HepG2 (cell line): ENCODE measurements at regions not wholly inside any gene's neighbourhood (a gene's known extent, or its start where the extent isn't known, plus 50 kb on each side); places are given as distances from the start of the nearest gene placed in this dataset.

Experiments used
- ATAC-seq: fragments of 200-7000 bp; cut with Tn5 transposase; 3 replicates; pipeline ENCODE4 v1.9.1; 2020; ENCODE audit warnings: mild to moderate bottlenecking, moderate library complexity
- BruUV-seq: library from RNA; stranded (reverse); fragments of 400-500 nt; replicated peaks from 2 replicates; lab custom pipeline; 2021; lab: Mats Ljungman, UMichigan
- CTCF ChIA-PET: fragments of 300-600 bp; formaldehyde crosslinking; extraction: SDS; loops from one replicate; lab custom pipeline; 2021; ENCODE audit warnings: low total read pairs, inconsistent platforms, low intra/inter-chr PET ratio; lab: Yijun Ruan, JAX
- POLR2A ChIA-PET: fragments of 350-600 bp; sonication (Branson Sonifier 250); formaldehyde crosslinking; loops from one replicate; lab custom pipeline; 2020; ENCODE audit warnings: antibody characterized with exemption, inconsistent platforms; lab: Yijun Ruan, JAX
- DNase-seq: peaks from one replicate; pipeline ENCODE4 v3.0.0-alpha.2; 2015; ENCODE audit warnings: low spot score
- FAIRE-seq: peaks from 3 replicates; lab custom pipeline; 2011; peaks lifted over from hg19 to GRCh38; lab: Jason Lieb, UNC
- H2AFZ ChIP-seq: one replicate; pipeline ENCODE4 v1.6.1; 2011; ENCODE audit warnings: low read length, inconsistent platforms
- H3K27ac ChIP-seq: fragments of 300-600 bp; 3 replicates; pipeline ENCODE4 v1.8.0; 2011; ENCODE audit warnings: mixed run types, mild to moderate bottlenecking, mixed read lengths, low read length, inconsistent platforms; ENCODE audit not compliant: insufficient read depth; ENCODE audit errors: extremely low read length
- H3K27me3 ChIP-seq, 2 experiments: fragments of 200-600 bp in 1 of 2; 2 replicates in 1 of 2; 3 replicates in 1 of 2; pipeline versions ENCODE4 v1.6.0 to v1.8.0; 2011; ENCODE audit warnings: low read length in 2 of 2, mild to moderate bottlenecking in 2 of 2, moderate library complexity in 2 of 2, inconsistent platforms in 1 of 2; ENCODE audit not compliant: insufficient read depth in 2 of 2, control insufficient read depth in 1 of 2
- H3K36me3 ChIP-seq, 2 experiments: fragments of 200-600 bp in 1 of 2; replicated peaks in 1 of 2; 2 replicates in 1 of 2; 3 replicates in 1 of 2; pipeline versions ENCODE4 v1.5.1 to v1.8.0; 2011; ENCODE audit warnings: low read length in 2 of 2, inconsistent platforms in 1 of 2; ENCODE audit not compliant: insufficient read depth in 2 of 2, control insufficient read depth in 1 of 2
- H3K4me1 ChIP-seq: 2 replicates; pipeline ENCODE4 v1.5.1; 2012; ENCODE audit warnings: low read length, inconsistent platforms; ENCODE audit not compliant: insufficient read depth
- H3K4me2 ChIP-seq: 2 replicates; pipeline ENCODE4 v1.6.0; 2011; ENCODE audit warnings: low read depth, low read length, inconsistent platforms
- H3K4me3 ChIP-seq, 3 experiments: fragments of 200-600 bp in 1 of 3; sonication (generic), shearing (Covaris generic) in 1 of 3; replicated peaks in 1 of 3; 2 replicates each; pipeline ENCODE4 v1.5.1; 2011 to 2016; ENCODE audit warnings: low read length in 3 of 3, inconsistent platforms in 2 of 3, low read depth in 2 of 3, mild to moderate bottlenecking in 2 of 3, control low read depth in 1 of 3, mixed read lengths in 1 of 3; ENCODE audit not compliant: insufficient read depth in 1 of 3
- H3K79me2 ChIP-seq: one replicate; pipeline ENCODE4 v1.6.1; 2011; ENCODE audit warnings: low read length, inconsistent platforms; ENCODE audit not compliant: insufficient read depth
- H3K9ac ChIP-seq: 2 replicates; pipeline ENCODE4 v1.6.0; 2011; ENCODE audit warnings: mild to moderate bottlenecking, low read depth, low read length, inconsistent platforms; ENCODE audit not compliant: insufficient read depth
- H3K9me3 ChIP-seq: 2 replicates; pipeline ENCODE4 v1.5.1; 2012; ENCODE audit warnings: mild to moderate bottlenecking, low read length
- H4K20me1 ChIP-seq: 2 replicates; pipeline ENCODE4 v1.6.0; 2011; ENCODE audit warnings: inconsistent platforms, mild to moderate bottlenecking, low read length, moderate library complexity; ENCODE audit not compliant: insufficient read depth
- GABPA ChIP-seq, 2 experiments: IDR thresholded peaks; 2 replicates each; pipeline ENCODE4 v1.6.1; 2011 to 2016; ENCODE audit warnings: low read depth in 2 of 2, low read length in 1 of 2, missing biosample characterization in 1 of 2, missing genetic modification characterization in 1 of 2
- HNRNPH1 ChIP-seq: fragments of 200-400 bp; formaldehyde crosslinking; optimal IDR thresholded peaks from 2 replicates; pipeline ENCODE3; 2017; ENCODE audit warnings: mild to moderate bottlenecking, low read depth, low read length
- HNRNPL ChIP-seq: fragments of 200-400 bp; formaldehyde crosslinking; IDR thresholded peaks from 2 replicates; pipeline ENCODE4 v1.6.1; 2017; ENCODE audit warnings: mild to moderate bottlenecking, low read depth, low read length
- HOXA9 ChIP-seq: sonication (generic); formaldehyde crosslinking; IDR thresholded peaks from 2 replicates; pipeline ENCODE4 v1.8.1; 2022; ENCODE audit warnings: missing genetic modification reagents, mild to moderate bottlenecking, moderate library complexity, borderline replicate concordance
- NFE2 ChIP-seq: sonication (generic); formaldehyde crosslinking; IDR thresholded peaks from 2 replicates; pipeline ENCODE4 v1.4.0; 2020; ENCODE audit warnings: missing genetic modification reagents
- NFYC ChIP-seq: IDR thresholded peaks from 2 replicates; pipeline ENCODE4 v1.6.1; 2016; ENCODE audit warnings: missing genetic modification reagents, missing compliant biosample characterization
- PRMT3 ChIP-seq: sonication (generic); formaldehyde crosslinking; IDR thresholded peaks from 2 replicates; pipeline ENCODE4 v1.8.1; 2022; ENCODE audit warnings: low read depth, mild to moderate bottlenecking, moderate library complexity, missing genetic modification reagents, borderline replicate concordance
- REXO4 ChIP-seq: sonication (generic); formaldehyde crosslinking; IDR thresholded peaks from 2 replicates; pipeline ENCODE4 v1.8.0; 2022; ENCODE audit warnings: missing genetic modification reagents, mild to moderate bottlenecking, borderline replicate concordance
- RXRA ChIP-seq: sonication (generic); formaldehyde crosslinking; IDR thresholded peaks from 2 replicates; pipeline ENCODE4 v1.5.1; 2020; ENCODE audit warnings: missing genetic modification reagents
- TERF1 ChIP-seq: sonication (generic); formaldehyde crosslinking; IDR thresholded peaks from 2 replicates; pipeline ENCODE4 v1.8.0; 2022; ENCODE audit warnings: mild to moderate bottlenecking, missing genetic modification reagents, moderate library complexity
- THYN1 ChIP-seq: sonication (generic); formaldehyde crosslinking; IDR thresholded peaks from 2 replicates; pipeline ENCODE4 v1.8.1; 2023; ENCODE audit warnings: low read depth, mild to moderate bottlenecking, moderate library complexity, missing genetic modification reagents, borderline replicate concordance
- ZNF224 ChIP-seq: sonication (generic); formaldehyde crosslinking; IDR thresholded peaks from 2 replicates; pipeline ENCODE4 v1.5.0; 2020; ENCODE audit warnings: mild to moderate bottlenecking, missing genetic modification reagents
- ZNF335 ChIP-seq: sonication (generic); formaldehyde crosslinking; IDR thresholded peaks from 2 replicates; pipeline ENCODE4 v1.4.0; 2020; ENCODE audit warnings: missing genetic modification reagents
- ZNF367 ChIP-seq: sonication (generic); formaldehyde crosslinking; IDR thresholded peaks from 2 replicates; pipeline ENCODE4 v1.4.0; 2020; ENCODE audit warnings: missing genetic modification reagents, borderline replicate concordance
- ZNF597 ChIP-seq: sonication (generic); formaldehyde crosslinking; IDR thresholded peaks from 2 replicates; pipeline ENCODE4 v1.5.0; 2020; ENCODE audit warnings: missing genetic modification reagents
- ZNF629 ChIP-seq: sonication (generic); formaldehyde crosslinking; conservative IDR thresholded peaks from 2 replicates; pipeline ENCODE4 v1.5.0; 2020; ENCODE audit warnings: missing genetic modification reagents
- WGBS: methylation state at CpG from one replicate; pipeline ENCODE4 v1.1.6; 2017; ENCODE audit warnings: low lambda C conversion rate; 5-methylcytosine and 5-hydroxymethylcytosine counted together
- in situ Hi-C: cut with HindIII; loops from 2 replicates; pipeline ENCODE4 v1.10.0; 2017; ENCODE audit warnings: low pct_unique_long_range_greater_than_20kb; ENCODE audit not compliant: extremely low pct_ligation_motif_present
- intact Hi-C: fragments of 100-400 bp; cut with micrococcal nuclease; formaldehyde crosslinking; loops from one replicate; pipeline ENCODE4 v1.10.0; 2022; ENCODE audit not compliant: unreplicated experiment
- TF ChIP-seq, protein P1 (sequence below): sonication (generic); formaldehyde crosslinking; IDR thresholded peaks from 2 replicates; pipeline ENCODE4 v1.5.1; 2020; ENCODE audit warnings: missing genetic modification reagents, mild to moderate bottlenecking, borderline replicate concordance
- TF ChIP-seq, protein P2 (sequence below): sonication (generic); IDR thresholded peaks from 2 replicates; pipeline ENCODE4 v1.6.1; 2016; ENCODE audit warnings: low read depth, borderline replicate concordance

DNA sequence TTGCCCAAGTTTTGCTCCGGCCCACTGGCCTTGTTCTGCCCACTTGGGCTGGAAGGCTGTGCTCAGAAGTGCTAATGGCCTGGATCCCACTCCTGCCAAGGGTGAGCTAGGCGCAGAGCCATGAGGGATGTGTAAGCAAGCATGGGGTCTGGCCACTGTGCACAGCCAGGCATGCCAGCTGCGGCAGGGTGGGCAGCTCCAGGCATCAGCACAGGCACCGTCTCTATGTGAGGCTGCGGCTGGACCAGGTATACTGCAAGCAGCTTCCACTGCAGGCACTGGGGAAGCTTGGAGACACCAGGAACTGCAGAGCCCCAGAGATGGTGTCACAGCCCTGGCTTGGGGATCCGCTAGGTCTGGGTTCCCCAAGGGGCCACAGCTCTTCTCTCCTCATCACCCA is 264.9 kb downstream of the LRIG3 start:
- ChIA-PET POLR2A (no interaction called here), CTCF (no interaction called here)
- BruUV-seq, result no TSS peak
- Histone ChIP-seq H3K4me2 (no peak overlapping the region), H3K9me3 (peaks cover 21% of the 10 kb centered on the region), H3K9ac (no peak overlapping the region), H2AFZ (no peak overlapping the region), H3K36me3 (no peaks in the 10 kb centered on the region), H3K27ac (no peak overlapping the region), H3K79me2 (no peaks in the 10 kb centered on the region), H3K4me1 (no peaks in the 10 kb centered on the region), H4K20me1 (no peaks in the 10 kb centered on the region), H3K27me3 (no peaks in the 10 kb centered on the region), H3K4me3 (no peak overlapping the region)
- in situ Hi-C loops, result no loop called here
- TF ChIP-seq GABPA (IDR thresholded peaks at IDR 0.05; ENCODE audit: low read depth, low read length) (no peak), GABPA (CRISPR knock-in tag; IDR thresholded peaks at IDR 0.05; ENCODE audit: low read depth) (no peak), NFE2 (CRISPR knock-in tag) (no peak), HOXA9 (no peak), RXRA (CRISPR knock-in tag) (no peak), TERF1 (CRISPR knock-in tag) (no peak), HNRNPL (no peak), REXO4 (CRISPR knock-in tag) (no peak), PRMT3 (CRISPR knock-in tag) (no peak), NFYC (no peak), ZNF224 (no peak), ZNF335 (CRISPR knock-in tag) (no peak), ZNF597 (CRISPR knock-in tag) (no peak), THYN1 (CRISPR knock-in tag) (no peak), HNRNPH1 (no peak), ZNF629 (CRISPR knock-in tag) (no peak), ZNF367 (CRISPR knock-in tag) (no peak)
- TF ChIP-seq, protein P1, sequence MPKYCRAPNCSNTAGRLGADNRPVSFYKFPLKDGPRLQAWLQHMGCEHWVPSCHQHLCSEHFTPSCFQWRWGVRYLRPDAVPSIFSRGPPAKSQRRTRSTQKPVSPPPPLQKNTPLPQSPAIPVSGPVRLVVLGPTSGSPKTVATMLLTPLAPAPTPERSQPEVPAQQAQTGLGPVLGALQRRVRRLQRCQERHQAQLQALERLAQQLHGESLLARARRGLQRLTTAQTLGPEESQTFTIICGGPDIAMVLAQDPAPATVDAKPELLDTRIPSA (CRISPR knock-in tag), result no peak
- TF ChIP-seq, protein P2, sequence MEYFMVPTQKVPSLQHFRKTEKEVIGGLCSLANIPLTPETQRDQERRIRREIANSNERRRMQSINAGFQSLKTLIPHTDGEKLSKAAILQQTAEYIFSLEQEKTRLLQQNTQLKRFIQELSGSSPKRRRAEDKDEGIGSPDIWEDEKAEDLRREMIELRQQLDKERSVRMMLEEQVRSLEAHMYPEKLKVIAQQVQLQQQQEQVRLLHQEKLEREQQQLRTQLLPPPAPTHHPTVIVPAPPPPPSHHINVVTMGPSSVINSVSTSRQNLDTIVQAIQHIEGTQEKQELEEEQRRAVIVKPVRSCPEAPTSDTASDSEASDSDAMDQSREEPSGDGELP, result no peak
- DNase-seq (no peak), ATAC-seq (no peak), FAIRE-seq (no peak)
- intact Hi-C loops, result no loop called here
- WGBS, result 13% methylated on average over 3 of the region's 6 CpGs
